NCI-H748 (cell line): ENCODE measurements at regions not wholly inside any gene's neighbourhood (a gene's known extent, or its start where the extent isn't known, plus 50 kb on each side); places are given as distances from the start of the nearest gene placed in this dataset.
"Not testable (repeated sequence)": the region's sequence is repeated elsewhere in the genome, so short reads cannot be mapped to it uniquely, and the experiment has no call there.

Source experiments
- DNase-seq: peaks from one replicate; lab custom pipeline; 2025; ENCODE audit not compliant: unreplicated experiment; lab: John Stamatoyannopoulos, UW

GRCh38 chr2:158866082-158866481 lies 71.0 kb downstream of the DAPL1 start:
- not testable (repeated sequence) for DNase-seq

GRCh38 chr2:158867531-158868191 lies 72.5 kb downstream of the DAPL1 start:
- DNase-seq, result not testable (repeated sequence)

DNA sequence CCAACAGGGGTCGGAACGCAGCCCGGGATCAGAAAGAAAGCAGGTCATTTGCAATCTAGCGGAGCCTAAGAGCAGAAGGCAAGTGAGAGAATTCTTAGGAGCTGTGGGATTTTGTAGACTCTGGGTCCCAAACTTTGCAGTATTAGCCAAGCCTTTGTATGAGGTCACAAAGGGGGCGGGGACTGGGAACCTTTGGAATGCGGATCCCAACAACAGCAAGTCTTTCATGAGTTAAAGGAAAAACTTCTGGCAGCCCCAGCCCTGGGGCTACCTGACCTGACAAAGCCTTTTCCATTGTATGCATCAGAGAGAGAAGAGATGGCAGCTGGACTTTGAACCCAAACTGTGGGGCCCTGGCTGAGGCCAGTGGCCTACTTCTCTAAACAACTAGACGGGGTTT lies 73.3 kb downstream of the DAPL1 start:
- not testable (repeated sequence) for DNase-seq

DNA sequence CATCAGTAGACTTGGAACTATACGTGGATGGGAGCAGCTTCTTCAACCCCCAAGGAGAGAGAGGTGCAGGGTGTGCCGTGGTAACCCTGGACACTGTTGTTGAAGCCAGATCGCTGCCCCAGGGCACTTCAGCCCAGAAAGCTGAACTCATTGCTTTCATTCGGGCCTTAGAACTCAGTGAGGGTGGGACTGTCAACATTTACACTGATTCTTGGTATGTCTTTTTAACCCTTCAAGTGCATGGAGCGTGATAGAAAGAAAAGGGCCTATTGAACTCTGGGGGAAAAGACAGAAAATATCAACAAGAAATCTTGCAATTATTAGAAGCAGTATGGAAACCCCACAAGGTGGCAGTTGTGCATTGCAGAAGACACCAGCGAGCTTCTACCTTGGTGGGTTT lies 74.0 kb downstream of the DAPL1 start:
- DNase-seq, result not testable (repeated sequence)

- not testable (repeated sequence) for DNase-seq
Observed at GRCh38 chr2:158869609-158870008, 74.5 kb downstream of the DAPL1 start.

DNA sequence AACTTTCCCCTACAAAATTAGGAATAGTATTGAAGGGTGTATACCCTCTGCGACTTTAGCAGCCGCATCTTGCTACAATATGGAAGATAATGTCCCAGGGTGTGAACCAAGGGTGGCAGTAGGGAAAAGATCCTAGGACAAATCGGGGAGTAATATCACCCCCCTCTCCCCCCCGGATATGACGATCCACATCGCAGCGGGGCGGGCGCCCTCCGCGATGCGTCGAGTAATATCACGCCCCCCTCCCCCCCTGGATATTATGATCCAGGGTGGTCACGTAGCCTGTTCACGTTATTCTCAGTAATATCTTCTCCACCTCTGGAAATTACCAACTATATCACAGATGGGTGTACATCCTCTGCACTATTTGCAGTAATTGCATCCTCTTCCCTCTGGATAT lies 82.9 kb downstream of the DAPL1 start:
- DNase-seq, result no peak

GRCh38 chr2:158879229-158879903 lies 84.2 kb downstream of the DAPL1 start:
- DNase-seq, result no peak

- no peak for DNase-seq
Observed at GRCh38 chr2:158882297-158882696, 86.1 kb upstream of the TANC1 start.

DNA sequence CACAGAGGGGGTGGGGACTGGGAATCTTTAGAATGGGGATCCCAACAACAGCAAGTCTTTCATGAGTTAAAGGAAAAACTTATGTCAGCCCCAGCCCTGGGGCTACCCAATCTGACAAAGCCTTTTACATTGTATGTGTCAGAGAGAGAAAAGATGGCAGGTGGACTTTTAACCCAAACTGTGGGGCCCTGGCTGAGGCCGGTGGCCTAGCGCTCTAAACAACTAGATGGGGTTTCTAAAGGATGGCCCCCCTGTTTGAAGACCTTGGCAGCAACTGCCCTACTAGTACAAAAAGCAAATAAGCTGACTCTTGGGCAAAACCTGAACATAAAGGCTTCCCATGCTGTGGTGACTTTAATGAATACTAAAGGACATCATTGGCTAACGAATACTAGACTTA lies 83.9 kb upstream of the TANC1 start:
- not testable (repeated sequence) for DNase-seq

GRCh38 chr2:158885018-158885678 lies 83.3 kb upstream of the TANC1 start:
- not testable (repeated sequence) for DNase-seq

DNA sequence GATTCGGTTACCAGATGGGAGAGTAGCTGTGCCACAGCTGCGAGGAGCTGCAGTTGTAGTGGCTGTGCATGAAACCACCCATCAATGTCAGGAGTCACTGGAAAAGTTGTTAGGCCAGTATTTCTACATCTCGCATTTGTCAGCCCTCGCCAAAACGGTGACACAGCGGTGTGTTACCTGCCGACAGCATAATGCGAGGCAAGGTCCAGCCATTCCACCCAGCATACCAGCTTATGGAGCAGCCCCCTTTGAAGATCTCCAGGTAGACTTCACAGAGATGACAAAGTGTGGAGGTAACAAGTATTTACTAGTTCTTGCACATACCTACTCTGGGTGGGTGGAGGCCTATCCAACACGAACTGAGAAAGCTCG lies 82.8 kb upstream of the TANC1 start:
- peak; percentile 25 for DNase-seq

GRCh38 chr2:158889135-158889853 lies 79.1 kb upstream of the TANC1 start:
- DNase-seq, result no peak

- DNase-seq, result no peak
Observed at GRCh38 chr2:158890296-158890905, 78.0 kb upstream of the TANC1 start.

GRCh38 chr2:158893026-158893425 lies 75.4 kb upstream of the TANC1 start:
- no peak for DNase-seq

DNA sequence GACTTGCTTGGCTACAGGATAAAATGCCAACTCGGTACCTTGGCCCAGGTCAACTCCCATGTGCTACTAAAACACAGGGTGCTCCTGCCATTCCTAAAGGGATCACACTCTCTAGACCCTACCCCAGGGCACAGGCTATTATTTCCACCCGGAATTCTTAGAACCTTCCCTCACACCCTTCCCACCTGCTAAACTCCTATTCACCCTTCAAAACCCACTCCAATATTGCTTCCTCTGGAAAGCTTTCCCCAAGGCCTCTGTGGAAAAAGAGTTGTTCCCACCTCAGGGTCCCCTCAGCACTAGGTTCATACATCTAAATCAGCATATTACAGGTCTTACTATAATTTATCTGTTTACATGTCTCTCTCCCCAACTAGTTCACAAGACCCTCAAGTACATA lies 75.0 kb upstream of the TANC1 start:
- no peak for DNase-seq

DNA sequence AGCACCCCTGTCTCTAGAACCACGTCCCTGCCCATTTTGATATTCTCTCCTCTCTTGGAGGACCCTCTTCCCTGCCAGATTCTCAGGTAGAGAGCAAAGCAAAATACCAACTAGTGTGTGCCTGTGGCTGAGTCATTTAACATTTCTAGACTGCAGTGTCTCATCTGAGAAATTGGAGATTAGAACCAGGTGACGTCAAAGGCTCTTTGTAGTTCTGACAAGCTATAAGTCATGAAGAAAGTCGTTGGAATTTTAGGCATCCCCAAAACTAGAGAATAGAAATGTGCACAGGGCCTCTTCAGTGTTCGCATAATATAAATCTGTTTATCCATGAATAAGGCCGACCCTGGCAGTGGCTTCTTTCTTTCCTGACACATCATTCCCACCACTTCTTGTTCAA lies 74.4 kb upstream of the TANC1 start:
- no peak for DNase-seq

DNA sequence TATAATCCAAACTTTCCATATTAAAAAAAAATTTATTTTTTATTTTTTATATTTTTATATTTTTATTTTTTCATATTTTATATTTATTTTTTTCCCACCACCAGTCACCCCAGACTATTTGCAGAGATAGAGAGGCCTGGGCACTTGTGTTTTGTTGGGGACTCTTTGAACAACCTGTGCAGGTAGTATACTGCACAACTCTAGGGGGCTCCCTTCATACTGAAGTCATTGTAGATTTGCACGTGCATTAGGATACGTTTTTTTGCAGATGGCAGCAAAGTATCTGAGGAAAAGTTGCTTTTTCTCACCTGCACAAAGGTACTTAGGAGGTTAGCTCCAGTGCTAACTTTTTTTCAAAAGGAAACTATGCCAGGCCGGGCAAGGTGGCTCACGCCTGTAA lies 73.9 kb upstream of the TANC1 start:
- no peak for DNase-seq

DNA sequence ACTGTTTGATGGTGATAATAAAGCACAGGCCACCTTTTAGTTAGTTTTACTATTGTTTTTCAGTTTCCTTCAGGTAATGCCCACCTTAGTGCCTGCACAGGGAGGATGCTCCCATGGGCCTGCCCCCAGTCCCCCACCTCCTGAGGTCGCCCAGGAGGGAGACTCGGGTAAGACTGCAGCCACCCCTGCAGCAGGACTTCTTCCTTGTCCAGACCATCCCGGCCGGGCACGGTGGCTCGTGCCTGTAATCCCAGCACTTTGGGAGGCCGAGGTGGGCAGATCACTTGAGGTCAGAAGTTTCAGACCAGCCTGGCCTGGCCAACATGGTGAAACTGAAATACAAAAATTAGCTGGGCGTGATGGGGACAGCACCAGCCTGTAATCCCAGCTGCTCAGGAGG lies 68.1 kb upstream of the TANC1 start:
- no peak for DNase-seq

DNA sequence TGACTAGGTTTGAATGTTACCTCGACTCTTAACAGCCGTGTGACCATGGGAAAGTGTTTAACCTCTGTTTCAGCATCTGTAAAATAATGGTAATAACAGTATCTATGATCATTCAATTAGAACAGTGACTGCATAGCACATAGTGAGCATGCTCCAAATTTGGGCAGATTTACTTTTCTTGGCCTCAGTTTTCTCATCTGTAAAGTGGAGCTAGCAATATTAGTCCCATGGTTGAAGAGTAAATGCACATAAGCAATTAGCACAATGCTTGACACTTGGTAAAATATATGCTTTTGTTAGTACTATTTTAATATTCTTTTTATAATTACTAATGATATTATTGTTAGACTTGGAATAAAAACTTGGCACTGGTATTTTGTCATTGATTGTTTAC lies 66.4 kb upstream of the TANC1 start:
- DNase-seq, result no peak

DNA sequence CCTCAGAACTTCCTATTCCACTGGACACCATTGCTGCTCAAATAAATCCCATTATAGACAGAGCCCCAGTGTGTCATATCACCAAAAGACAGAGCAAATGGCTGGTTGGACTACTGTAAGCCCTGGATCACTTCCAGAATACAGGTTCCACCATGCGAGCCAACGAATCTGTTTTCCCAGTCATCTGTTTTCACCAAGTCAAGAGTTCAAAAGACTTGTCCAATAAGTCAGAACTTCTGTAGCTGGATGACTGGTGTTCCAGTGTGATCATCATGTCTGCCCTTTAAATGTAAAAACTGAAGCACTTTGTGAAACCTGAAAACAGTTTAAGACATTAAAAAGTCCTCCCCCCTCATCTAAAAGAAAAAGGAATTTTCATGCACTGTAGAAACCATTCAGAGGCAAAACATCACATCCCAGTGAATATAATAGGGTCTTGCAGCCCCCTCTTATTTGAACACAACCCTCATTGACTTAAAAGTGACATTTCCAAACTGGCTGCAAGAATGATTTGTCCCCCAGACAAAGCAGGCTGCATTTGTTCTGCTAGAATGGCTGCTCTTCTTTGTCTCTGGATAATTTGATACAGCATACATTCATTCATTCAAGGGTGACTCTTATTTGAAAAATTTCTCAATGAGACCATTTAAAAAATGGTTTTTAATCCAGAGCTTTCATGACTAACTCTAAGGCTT lies 64.6 kb upstream of the TANC1 start:
- DNase-seq, result no peak
